ENCODE measurements at regions not wholly inside any gene's neighbourhood (a gene's known extent, or its start where the extent isn't known, plus 50 kb on each side); places are given as distances from the start of the nearest gene placed in this dataset.

DNA sequence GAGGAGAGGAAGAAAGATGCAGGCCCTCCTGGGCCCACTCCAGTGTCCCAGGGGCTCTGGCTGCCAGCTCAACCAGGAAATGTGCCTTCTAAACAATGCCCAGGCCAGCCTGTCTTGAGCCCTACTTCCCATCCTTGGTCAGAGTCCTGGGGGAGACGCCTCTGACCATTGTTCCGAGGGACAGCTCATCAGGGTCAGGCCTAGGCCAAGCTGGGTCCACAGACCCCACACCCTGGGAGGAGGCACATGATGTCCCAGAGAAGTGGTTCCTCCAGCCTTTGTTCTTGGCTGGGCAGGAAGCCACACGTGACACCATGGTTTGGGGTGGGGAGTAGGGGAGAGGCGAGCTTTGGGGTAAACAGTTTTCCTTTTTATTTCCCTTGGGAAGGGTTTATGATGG lies 102.5 kb downstream of the EFNB1 start:
- TF ChIP-seq, protein P1, sequence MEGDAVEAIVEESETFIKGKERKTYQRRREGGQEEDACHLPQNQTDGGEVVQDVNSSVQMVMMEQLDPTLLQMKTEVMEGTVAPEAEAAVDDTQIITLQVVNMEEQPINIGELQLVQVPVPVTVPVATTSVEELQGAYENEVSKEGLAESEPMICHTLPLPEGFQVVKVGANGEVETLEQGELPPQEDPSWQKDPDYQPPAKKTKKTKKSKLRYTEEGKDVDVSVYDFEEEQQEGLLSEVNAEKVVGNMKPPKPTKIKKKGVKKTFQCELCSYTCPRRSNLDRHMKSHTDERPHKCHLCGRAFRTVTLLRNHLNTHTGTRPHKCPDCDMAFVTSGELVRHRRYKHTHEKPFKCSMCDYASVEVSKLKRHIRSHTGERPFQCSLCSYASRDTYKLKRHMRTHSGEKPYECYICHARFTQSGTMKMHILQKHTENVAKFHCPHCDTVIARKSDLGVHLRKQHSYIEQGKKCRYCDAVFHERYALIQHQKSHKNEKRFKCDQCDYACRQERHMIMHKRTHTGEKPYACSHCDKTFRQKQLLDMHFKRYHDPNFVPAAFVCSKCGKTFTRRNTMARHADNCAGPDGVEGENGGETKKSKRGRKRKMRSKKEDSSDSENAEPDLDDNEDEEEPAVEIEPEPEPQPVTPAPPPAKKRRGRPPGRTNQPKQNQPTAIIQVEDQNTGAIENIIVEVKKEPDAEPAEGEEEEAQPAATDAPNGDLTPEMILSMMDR (conservative IDR thresholded peaks at IDR 0.05; ENCODE audit: low read depth, low read length): no peak
- DNase-seq (ENCODE audit: low read depth): no peak
- H3K4me3 ChIP-seq (ENCODE audit: low read length): no peak overlapping the region

DNA sequence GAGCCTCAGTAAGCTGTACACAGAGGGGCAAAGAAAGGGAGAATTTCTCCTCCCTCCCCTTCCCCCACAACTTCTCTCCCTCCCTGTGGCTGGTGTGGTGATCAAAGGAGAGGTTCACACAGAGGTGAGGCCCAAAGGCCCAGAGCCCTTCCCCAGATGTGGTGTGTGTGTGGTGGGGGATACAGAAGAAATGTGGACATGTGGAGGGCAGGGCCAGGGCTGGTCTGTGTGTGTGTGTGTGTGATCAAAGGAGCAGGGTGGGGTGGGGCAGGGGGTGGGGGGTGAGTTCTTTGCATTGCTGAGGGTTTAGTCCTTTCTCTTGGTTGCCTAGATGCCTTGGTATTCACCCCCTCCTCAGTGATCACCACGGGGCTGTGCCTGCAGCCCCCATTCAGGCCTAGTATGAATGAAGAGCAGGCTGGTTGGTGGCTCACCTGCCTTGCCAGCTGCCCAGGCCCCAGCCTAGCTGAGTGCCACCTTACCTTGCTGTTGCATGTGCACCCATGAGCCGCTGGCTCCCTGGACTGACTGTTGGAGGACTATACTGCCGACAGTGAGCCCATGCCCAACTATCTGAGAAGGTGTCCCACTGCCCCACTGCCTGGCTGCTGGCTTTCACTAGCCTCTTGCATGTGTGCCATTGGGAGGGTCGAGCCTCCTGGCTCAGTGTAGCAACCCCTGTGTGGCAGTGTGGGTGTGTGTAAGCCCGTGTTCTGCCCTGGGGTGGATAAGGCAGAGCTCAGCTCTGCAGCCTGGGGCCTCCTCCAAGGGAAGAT lies 101.9 kb downstream of the EFNB1 start:
- H3K4me3 ChIP-seq (ENCODE audit: low read length): no peak overlapping the region
- TF ChIP-seq, protein P1 (conservative IDR thresholded peaks at IDR 0.05; ENCODE audit: low read depth, low read length): no peak
- no peak for DNase-seq (ENCODE audit: low read depth)

DNA sequence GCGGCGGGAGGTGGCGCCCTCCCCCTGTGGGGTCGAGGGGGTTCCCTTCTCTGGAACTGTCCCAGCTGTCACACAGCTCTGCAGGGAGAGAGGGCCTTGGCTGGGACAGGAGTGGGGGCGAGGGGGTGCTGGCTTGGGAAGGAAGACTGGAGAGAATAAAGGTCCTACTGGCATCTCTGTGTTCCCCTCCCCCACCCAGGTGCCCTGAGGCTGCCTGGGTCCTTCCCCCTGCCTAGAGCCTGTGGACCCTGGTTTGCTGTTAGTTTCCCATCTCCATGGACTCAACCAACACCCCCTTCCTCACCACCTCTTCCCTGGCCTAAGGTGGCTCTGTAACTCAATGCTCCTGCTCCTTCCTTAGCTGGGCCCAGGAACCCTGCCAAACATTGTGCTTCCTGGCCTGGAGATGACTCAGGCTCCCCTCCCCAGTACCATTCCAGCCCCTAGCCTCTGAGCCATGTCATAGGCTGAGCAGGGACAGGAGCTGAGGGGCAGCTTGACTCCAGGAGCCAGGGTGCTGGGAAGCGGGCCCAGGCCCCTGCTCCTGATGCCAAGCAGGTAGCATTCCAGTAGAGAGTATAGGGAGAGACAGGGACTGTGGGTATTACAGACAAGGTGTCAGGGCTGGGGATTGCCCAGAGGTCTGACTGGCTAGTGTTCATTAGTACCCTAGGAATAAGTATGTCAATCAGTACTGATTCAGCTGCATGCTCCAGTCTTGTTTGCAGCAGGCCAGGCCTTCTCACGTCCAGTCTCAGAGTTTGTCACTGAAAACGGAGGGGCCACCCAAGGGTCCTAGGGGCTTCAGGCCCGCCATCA lies 100.7 kb downstream of the EFNB1 start:
- H3K4me3 ChIP-seq (ENCODE audit: low read length): no peak overlapping the region
- TF ChIP-seq, protein P1 (conservative IDR thresholded peaks at IDR 0.05; ENCODE audit: low read depth, low read length): no peak
- peak; percentile 46 for DNase-seq (ENCODE audit: low read depth)

DNA sequence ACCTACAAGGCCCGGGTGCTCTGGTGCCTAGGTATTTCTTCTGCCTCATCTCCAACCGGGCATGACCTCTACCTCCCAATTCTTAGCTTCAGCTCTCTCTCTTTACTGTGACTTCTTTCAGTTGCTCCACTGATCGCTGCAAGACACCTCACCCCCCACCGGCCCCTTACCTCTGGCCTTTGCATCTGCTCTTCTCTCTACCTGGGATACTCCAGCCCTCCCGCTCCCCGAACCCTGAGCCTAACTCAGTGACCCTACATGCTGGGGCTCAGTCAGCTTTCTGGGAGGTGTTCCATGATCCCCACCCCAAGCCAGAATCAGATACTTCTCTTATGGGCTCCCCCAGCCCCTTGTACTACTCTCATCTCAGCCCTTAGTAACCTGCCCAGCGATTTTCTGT lies 99.6 kb downstream of the EFNB1 start:
- DNase-seq (ENCODE audit: low read depth): no peak
- H3K4me3 ChIP-seq (ENCODE audit: low read length): no peak overlapping the region
- TF ChIP-seq, protein P1 (conservative IDR thresholded peaks at IDR 0.05; ENCODE audit: low read depth, low read length): no peak

DNA sequence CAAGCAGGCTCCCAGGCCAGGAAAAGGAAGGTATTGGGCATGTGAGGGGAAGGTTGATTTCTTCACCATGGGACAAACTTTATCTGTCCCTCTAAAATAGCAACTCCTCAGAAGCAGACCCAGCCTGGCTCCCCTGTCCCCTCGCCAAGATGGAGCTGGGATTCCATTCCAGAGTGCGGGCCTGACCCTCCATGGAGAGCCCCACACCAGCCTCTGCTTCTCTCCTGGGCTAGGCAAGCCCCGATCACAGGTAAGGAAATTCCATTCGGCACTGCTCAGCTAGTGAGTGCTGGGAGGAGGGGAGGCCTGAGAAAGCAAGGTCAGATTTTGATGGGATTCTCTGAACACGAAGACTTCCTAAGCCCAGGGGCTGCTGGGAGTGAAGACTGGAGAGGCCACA lies 98.4 kb downstream of the EFNB1 start:
- H3K4me3 ChIP-seq (ENCODE audit: low read length): no peak overlapping the region
- TF ChIP-seq, protein P1 (conservative IDR thresholded peaks at IDR 0.05; ENCODE audit: low read depth, low read length): no peak
- DNase-seq (ENCODE audit: low read depth): no peak

DNA sequence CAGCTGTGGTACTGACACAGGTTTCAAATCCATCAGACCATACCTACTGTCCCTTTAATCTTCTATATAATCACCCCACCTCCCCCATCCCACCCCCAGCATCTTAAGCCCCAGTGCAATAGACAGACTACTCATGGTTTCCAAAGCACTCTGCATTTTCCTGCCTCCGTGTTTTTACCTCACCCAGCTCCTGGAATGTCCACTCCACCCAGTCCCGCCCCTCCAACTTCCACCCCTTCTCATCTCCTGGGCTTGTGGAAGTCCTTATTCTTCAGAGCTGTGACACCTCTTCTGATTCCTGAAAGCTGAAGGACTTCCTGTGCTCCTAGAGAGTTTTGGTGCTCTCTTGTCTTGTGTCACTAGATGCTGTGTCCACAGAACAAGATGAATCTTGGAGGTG lies 94.3 kb downstream of the EFNB1 start:
- TF ChIP-seq, protein P1 (conservative IDR thresholded peaks at IDR 0.05; ENCODE audit: low read depth, low read length): no peak
- no peak for DNase-seq (ENCODE audit: low read depth)
- no peak overlapping the region for H3K4me3 ChIP-seq (ENCODE audit: low read length)

Measured in retinal pigment epithelial cell (primary cell).